ENCODE measurements at regions not wholly inside any gene's neighbourhood (a gene's known extent, or its start where the extent isn't known, plus 50 kb on each side); places are given as distances from the start of the nearest gene placed in this dataset.

DNA sequence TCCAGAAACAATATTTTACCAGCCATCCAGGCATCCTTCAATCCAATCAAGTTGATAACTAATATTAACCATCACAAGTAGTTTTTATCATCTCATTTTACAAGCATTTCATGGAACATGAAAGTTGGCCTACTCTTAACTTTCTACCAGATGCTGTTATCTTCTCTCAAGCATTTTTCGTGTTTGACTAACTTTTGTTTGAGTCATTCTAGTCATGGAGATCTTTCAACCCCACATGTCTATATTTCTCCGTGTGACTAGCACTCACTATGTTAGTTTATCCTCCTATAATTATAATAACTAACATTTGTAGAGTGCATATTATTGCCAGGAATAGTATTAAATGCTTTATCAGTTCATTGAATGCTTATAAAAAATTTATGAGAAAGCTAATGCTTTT, 307.0 kb upstream of the CWC22 start:
- TF ChIP-seq, protein P1, sequence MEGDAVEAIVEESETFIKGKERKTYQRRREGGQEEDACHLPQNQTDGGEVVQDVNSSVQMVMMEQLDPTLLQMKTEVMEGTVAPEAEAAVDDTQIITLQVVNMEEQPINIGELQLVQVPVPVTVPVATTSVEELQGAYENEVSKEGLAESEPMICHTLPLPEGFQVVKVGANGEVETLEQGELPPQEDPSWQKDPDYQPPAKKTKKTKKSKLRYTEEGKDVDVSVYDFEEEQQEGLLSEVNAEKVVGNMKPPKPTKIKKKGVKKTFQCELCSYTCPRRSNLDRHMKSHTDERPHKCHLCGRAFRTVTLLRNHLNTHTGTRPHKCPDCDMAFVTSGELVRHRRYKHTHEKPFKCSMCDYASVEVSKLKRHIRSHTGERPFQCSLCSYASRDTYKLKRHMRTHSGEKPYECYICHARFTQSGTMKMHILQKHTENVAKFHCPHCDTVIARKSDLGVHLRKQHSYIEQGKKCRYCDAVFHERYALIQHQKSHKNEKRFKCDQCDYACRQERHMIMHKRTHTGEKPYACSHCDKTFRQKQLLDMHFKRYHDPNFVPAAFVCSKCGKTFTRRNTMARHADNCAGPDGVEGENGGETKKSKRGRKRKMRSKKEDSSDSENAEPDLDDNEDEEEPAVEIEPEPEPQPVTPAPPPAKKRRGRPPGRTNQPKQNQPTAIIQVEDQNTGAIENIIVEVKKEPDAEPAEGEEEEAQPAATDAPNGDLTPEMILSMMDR (IDR thresholded peaks at IDR 0.05; ENCODE audit: low read depth, low read length), result no peak
- Histone ChIP-seq H3K4me3 (ENCODE audit: low read depth, low read length) (no peak overlapping the region), H3K27me3 (ENCODE audit: insufficient read depth, low read depth, severe bottlenecking) (no peaks in the 10 kb centered on the region), H3K36me3 (no peaks in the 10 kb centered on the region), H3K27ac (no peak overlapping the region), H3K9me3 (ENCODE audit: severe bottlenecking) (no peaks in the 10 kb centered on the region)
- DNase-seq, result no peak

DNA sequence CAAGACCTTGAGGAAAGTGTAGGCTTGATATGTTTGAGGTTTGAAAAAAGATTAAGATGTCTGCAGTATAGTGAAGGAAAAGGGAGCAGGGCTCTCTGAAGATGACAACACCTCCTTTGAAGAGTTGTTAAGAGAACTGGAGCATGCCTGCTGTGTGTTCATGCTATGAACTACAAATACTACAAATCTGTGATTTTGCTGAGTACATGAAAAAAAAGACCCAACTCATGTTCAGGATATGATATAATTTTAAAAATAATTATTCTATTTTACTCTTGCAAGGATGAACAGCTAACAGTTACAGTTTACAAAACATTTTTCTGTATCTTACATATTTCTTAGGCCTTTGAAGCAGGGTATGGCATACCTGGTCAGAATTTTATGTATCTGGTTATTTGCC, 305.4 kb upstream of the CWC22 start:
- Histone ChIP-seq H3K4me3 (ENCODE audit: low read depth, low read length) (no peak overlapping the region), H3K27me3 (ENCODE audit: insufficient read depth, low read depth, severe bottlenecking) (no peaks in the 10 kb centered on the region), H3K27ac (no peak overlapping the region), H3K9me3 (ENCODE audit: severe bottlenecking) (no peaks in the 10 kb centered on the region), H3K36me3 (no peaks in the 10 kb centered on the region)
- TF ChIP-seq, protein P1 (IDR thresholded peaks at IDR 0.05; ENCODE audit: low read depth, low read length), result no peak
- DNase-seq, result no peak

DNA sequence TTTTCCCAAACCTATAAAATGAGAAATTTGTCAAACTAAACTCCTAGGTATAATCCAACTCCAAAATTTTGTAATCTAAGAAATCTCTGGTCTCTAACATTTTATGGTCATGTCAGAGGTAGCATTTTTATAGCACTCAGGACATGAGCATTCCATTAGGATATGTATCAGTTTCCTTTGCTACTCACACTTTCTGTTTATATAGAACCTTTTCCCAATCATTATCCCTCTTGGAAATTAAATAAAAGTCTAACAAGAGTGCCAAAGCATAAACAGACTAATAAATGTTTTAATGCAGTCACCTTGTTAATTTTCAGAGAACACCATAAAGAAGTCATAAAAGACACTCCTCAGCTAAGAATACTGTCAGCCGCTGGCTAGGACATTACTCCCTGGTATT, 300.0 kb upstream of the CWC22 start:
- no peaks in the 10 kb centered on the region for H3K27me3 ChIP-seq (ENCODE audit: insufficient read depth, low read depth, severe bottlenecking)

DNA sequence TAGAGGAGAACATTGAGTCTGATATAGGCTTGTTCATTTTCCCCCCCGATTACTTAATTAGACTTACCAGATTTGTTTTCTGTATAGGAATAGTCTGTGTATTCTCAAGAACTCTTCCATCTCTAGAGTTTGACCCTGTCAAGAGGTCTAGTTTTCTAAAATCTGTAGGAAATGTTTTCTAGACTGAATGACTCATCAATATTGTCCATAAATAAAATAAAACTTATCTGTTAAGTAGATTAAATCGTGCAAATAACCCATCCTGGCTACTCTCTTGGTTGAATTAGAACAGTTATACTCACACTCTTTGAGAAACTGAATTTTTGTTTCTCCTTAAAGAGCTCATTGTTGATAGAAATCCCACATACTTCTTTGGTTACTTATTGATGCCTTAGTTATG, 299.2 kb upstream of the CWC22 start:
- H3K4me3 ChIP-seq (ENCODE audit: low read depth, low read length), result no peak overlapping the region
- no peaks in the 10 kb centered on the region for H3K36me3 ChIP-seq
- no peaks in the 10 kb centered on the region for H3K27me3 ChIP-seq (ENCODE audit: insufficient read depth, low read depth, severe bottlenecking)
- no peak for DNase-seq
- TF ChIP-seq, protein P1 (IDR thresholded peaks at IDR 0.05; ENCODE audit: low read depth, low read length), result no peak
- no peak overlapping the region for H3K27ac ChIP-seq
- H3K9me3 ChIP-seq (ENCODE audit: severe bottlenecking), result no peaks in the 10 kb centered on the region

More for the DNA sequence above, 300.0 kb upstream of the CWC22 start:
- no peak for DNase-seq
- no peaks in the 10 kb centered on the region for H3K9me3 ChIP-seq (ENCODE audit: severe bottlenecking)
- TF ChIP-seq, protein P1 (IDR thresholded peaks at IDR 0.05; ENCODE audit: low read depth, low read length), result no peak
- H3K4me3 ChIP-seq (ENCODE audit: low read depth, low read length), result no peak overlapping the region
- H3K36me3 ChIP-seq, result no peaks in the 10 kb centered on the region
- H3K27ac ChIP-seq, result no peak overlapping the region

DNA sequence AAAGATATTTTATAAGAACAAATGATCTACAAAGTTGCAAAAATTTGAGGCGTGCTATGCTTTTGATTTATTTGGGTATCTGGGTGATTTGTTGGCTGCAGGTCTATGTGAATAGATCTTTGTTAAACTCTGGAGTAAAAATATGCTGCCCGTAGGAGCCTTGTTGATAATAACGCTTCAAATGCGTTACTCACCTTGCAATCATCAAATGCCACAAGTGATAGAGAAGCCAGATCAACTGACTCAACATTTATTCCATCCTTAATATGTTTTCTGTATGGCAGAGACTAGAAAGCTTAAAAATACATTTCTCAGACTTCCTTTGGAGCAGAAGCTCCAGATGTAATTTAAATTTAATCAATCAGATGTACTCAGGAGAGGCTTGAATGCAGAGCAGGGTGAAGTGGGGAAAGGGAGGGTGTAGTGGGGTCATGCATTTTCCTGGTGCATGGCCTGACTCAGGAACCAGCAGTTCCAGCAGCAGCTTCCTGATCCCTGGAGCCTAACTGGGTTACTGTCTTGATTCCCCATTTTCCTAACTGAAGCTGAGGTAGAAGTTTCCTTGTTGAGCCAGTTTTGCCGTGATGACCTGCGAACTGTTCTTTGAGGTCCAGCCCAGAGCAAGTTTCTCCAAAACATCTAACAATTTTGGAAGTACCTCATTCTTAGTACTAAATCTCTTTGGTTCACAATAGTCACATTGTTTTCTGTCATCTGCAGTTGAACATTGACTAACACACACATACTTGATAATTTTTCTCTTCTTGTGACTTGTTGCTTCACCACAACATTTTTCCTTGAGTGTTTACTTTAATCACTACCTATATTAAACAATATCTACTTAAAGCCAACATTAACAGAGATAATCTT, 284.7 kb upstream of the CWC22 start:
- Histone ChIP-seq H3K36me3 (no peaks in the 10 kb centered on the region), H3K27me3 (ENCODE audit: insufficient read depth, low read depth, severe bottlenecking) (no peaks in the 10 kb centered on the region), H3K4me3 (ENCODE audit: low read depth, low read length) (no peak overlapping the region), H3K27ac (no peak overlapping the region), H3K9me3 (ENCODE audit: severe bottlenecking) (no peaks in the 10 kb centered on the region)
- TF ChIP-seq, protein P1 (IDR thresholded peaks at IDR 0.05; ENCODE audit: low read depth, low read length), result no peak
- DNase-seq, result no peak

DNA sequence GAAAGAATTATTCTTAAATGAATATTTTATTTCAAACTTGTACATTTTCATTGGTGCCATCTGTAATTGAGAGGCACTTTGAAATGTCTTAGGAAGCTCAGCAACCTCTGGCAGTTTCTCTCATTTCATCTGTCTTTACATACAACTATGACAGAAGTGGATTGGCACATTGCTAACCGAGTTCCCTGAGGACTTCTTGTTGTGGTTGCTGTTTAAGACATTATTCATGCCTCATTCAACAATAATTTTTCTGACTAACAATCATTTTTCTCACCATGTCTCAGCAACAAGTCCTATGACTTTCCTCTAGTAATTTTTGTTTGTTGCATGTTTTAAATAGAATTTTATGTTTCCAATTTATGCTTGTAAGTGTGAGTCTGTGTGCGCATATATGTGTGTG, 284.0 kb upstream of the CWC22 start:
- TF ChIP-seq, protein P1 (IDR thresholded peaks at IDR 0.05; ENCODE audit: low read depth, low read length), result no peak
- no peaks in the 10 kb centered on the region for H3K27me3 ChIP-seq (ENCODE audit: insufficient read depth, low read depth, severe bottlenecking)
- DNase-seq, result no peak
- no peaks in the 10 kb centered on the region for H3K9me3 ChIP-seq (ENCODE audit: severe bottlenecking)
- no peak overlapping the region for H3K27ac ChIP-seq
- no peaks in the 10 kb centered on the region for H3K36me3 ChIP-seq
- H3K4me3 ChIP-seq (ENCODE audit: low read depth, low read length), result no peak overlapping the region

Measured in WERI-Rb-1 (cell line).